Dermis blood vessel endothelial cell (primary cell): ENCODE measurements at regions not wholly inside any gene's neighbourhood (a gene's known extent, or its start where the extent isn't known, plus 50 kb on each side); places are given as distances from the start of the nearest gene placed in this dataset.
"Not testable (repeated sequence)": the region's sequence is repeated elsewhere in the genome, so short reads cannot be mapped to it uniquely, and the experiment has no call there.

ENCODE experiments used
- DNase-seq: peaks from one replicate; pipeline ENCODE4 v3.0.0; 2010

- no peak for DNase-seq
Observed at GRCh38 chr11:49442669-49443068, 234.3 kb upstream of the FOLH1 start.

- DNase-seq, result not testable (repeated sequence)
Observed at GRCh38 chr11:49439901-49440300, 231.5 kb upstream of the FOLH1 start.

GRCh38 chr11:49434308-49434707 lies 225.9 kb upstream of the FOLH1 start:
- DNase-seq, result not testable (repeated sequence)

- no peak for DNase-seq
Observed at GRCh38 chr11:49432242-49432848, 223.9 kb upstream of the FOLH1 start.

GRCh38 chr11:49424136-49424535 lies 215.7 kb upstream of the FOLH1 start:
- no peak for DNase-seq

GRCh38 chr11:49418877-49419276 lies 210.5 kb upstream of the FOLH1 start:
- not testable (repeated sequence) for DNase-seq

GRCh38 chr11:49405743-49406142 lies 197.3 kb upstream of the FOLH1 start:
- DNase-seq, result no peak

GRCh38 chr11:49395789-49396188 lies 187.4 kb upstream of the FOLH1 start:
- DNase-seq, result not testable (repeated sequence)

GRCh38 chr11:49390362-49390761 lies 182.0 kb upstream of the FOLH1 start:
- not testable (repeated sequence) for DNase-seq

GRCh38 chr11:49389149-49389548 lies 180.7 kb upstream of the FOLH1 start:
- DNase-seq, result not testable (repeated sequence)

- DNase-seq, result not testable (repeated sequence)
Observed at GRCh38 chr11:49384371-49384770, 176.0 kb upstream of the FOLH1 start.

GRCh38 chr11:49377978-49378377 lies 169.6 kb upstream of the FOLH1 start:
- no peak for DNase-seq

- not testable (repeated sequence) for DNase-seq
Observed at GRCh38 chr11:49373866-49374265, 165.5 kb upstream of the FOLH1 start.

GRCh38 chr11:49373385-49373784 lies 165.0 kb upstream of the FOLH1 start:
- not testable (repeated sequence) for DNase-seq

- DNase-seq, result not testable (repeated sequence)
Observed at GRCh38 chr11:49372137-49372536, 163.7 kb upstream of the FOLH1 start.

GRCh38 chr11:49368556-49368955 lies 160.2 kb upstream of the FOLH1 start:
- DNase-seq, result not testable (repeated sequence)

- not testable (repeated sequence) for DNase-seq
Observed at GRCh38 chr11:49365375-49365774, 157.0 kb upstream of the FOLH1 start.

- DNase-seq, result not testable (repeated sequence)
Observed at GRCh38 chr11:49362994-49363393, 154.6 kb upstream of the FOLH1 start.

GRCh38 chr11:49354536-49354935 lies 146.1 kb upstream of the FOLH1 start:
- not testable (repeated sequence) for DNase-seq

GRCh38 chr11:49352868-49353267 lies 144.5 kb upstream of the FOLH1 start:
- DNase-seq, result not testable (repeated sequence)

GRCh38 chr11:49346627-49347026 lies 138.2 kb upstream of the FOLH1 start:
- DNase-seq, result not testable (repeated sequence)

- not testable (repeated sequence) for DNase-seq
Observed at GRCh38 chr11:49328485-49329186, 120.2 kb upstream of the FOLH1 start.

GRCh38 chr11:49327766-49328165 lies 119.4 kb upstream of the FOLH1 start:
- not testable (repeated sequence) for DNase-seq

GRCh38 chr11:49326651-49327050 lies 118.2 kb upstream of the FOLH1 start:
- peak; percentile 0 for DNase-seq
